Neural progenitor cell (in vitro differentiated cells): ENCODE measurements at regions not wholly inside any gene's neighbourhood (a gene's known extent, or its start where the extent isn't known, plus 50 kb on each side); places are given as distances from the start of the nearest gene placed in this dataset.

Source experiments
- DNase-seq: peaks from one replicate; pipeline ENCODE4 v3.0.0-alpha.2; 2016; ENCODE audit warnings: low spot score
- H2AFZ ChIP-seq: fragments of 200-600 bp; sonication (generic); replicated peaks from 2 replicates; pipeline ENCODE4 v1.6.1; 2016; ENCODE audit warnings: antibody characterized with exemption
- H3F3A ChIP-seq: fragments of 200-600 bp; sonication (generic); 2 replicates; pipeline ENCODE4 v1.6.1; 2016; ENCODE audit warnings: antibody characterized with exemption, low read depth
- H3K27ac ChIP-seq: fragments of 200-600 bp; sonication (generic); 2 replicates; pipeline ENCODE4 v1.5.1; 2016; ENCODE audit warnings: mild to moderate bottlenecking
- H3K27me3 ChIP-seq: fragments of 200-600 bp; sonication (generic); 2 replicates; pipeline ENCODE4 v1.6.1; 2016; ENCODE audit warnings: mild to moderate bottlenecking, moderate library complexity
- H3K36me3 ChIP-seq: fragments of 200-600 bp; sonication (generic); 2 replicates; pipeline ENCODE4 v1.5.1; 2016
- H3K4me1 ChIP-seq: fragments of 200-600 bp; sonication (generic); 2 replicates; pipeline ENCODE4 v1.6.1; 2016; ENCODE audit warnings: mixed run types
- H3K4me2 ChIP-seq: fragments of 200-600 bp; sonication (generic); 2 replicates; pipeline ENCODE4 v1.6.1; 2016
- H3K4me3 ChIP-seq: fragments of 200-600 bp; sonication (generic); 2 replicates; pipeline ENCODE4 v1.5.1; 2016
- H3K79me2 ChIP-seq: fragments of 200-600 bp; sonication (generic); 2 replicates; pipeline ENCODE4 v1.6.1; 2016; ENCODE audit warnings: low read depth
- H3K9ac ChIP-seq: fragments of 200-600 bp; sonication (generic); 2 replicates; pipeline ENCODE4 v1.6.1; 2016
- H3K9me3 ChIP-seq: fragments of 200-600 bp; sonication (generic); 2 replicates; pipeline ENCODE4 v1.5.1; 2016; ENCODE audit warnings: low read depth
- H4K20me1 ChIP-seq: fragments of 200-600 bp; sonication (generic); 2 replicates; pipeline ENCODE4 v1.6.1; 2016; ENCODE audit warnings: low read depth
- H3K27ac Mint-ChIP-seq: 3 replicates; pipeline ENCODE4 v1.8.0; 2021; ENCODE audit warnings: mixed read lengths
- H3K27me3 Mint-ChIP-seq: 2 replicates; pipeline ENCODE4 v1.8.0; 2022; ENCODE audit warnings: low read depth, mild to moderate bottlenecking, inconsistent platforms, moderate library complexity, mixed read lengths; ENCODE audit not compliant: insufficient read depth
- H3K36me3 Mint-ChIP-seq: 3 replicates; pipeline ENCODE4 v1.8.0; 2021; ENCODE audit warnings: mixed read lengths
- H3K4me1 Mint-ChIP-seq: 3 replicates; pipeline ENCODE4 v1.8.0; 2021; ENCODE audit warnings: mixed read lengths
- H3K4me3 Mint-ChIP-seq: 3 replicates; pipeline ENCODE4 v1.8.0; 2021; ENCODE audit warnings: mild to moderate bottlenecking, moderate library complexity, mixed read lengths
- H3K9me3 Mint-ChIP-seq: 3 replicates; pipeline ENCODE4 v1.8.0; 2020; ENCODE audit warnings: mixed read lengths
- CTCF ChIP-seq: fragments of 200-600 bp; sonication (generic); IDR thresholded peaks from 2 replicates; pipeline ENCODE4 v1.5.1; 2017; ENCODE audit warnings: antibody characterized with exemption, mild to moderate bottlenecking
- EZH2 ChIP-seq: fragments of 200-600 bp; sonication (generic); IDR thresholded peaks from 2 replicates; pipeline ENCODE4 v1.6.1; 2017; ENCODE audit warnings: antibody characterized with exemption, mild to moderate bottlenecking, moderate library complexity
- EZH2phosphoT487 ChIP-seq: fragments of 200-600 bp; sonication (generic); IDR thresholded peaks from 2 replicates; pipeline ENCODE4 v1.6.1; 2017; ENCODE audit warnings: antibody characterized with exemption

GRCh38 chr14:106390401-106390800, 864.0 kb downstream of the TMEM121 start:
- no peaks in the 10 kb centered on the region for H3K27me3 ChIP-seq
- Mint-ChIP-seq H3K9me3 (peaks cover 55% of the 10 kb centered on the region), H3K4me3 (no peak overlapping the region), H3K27me3 (peaks cover 8% of the 10 kb centered on the region), H3K27ac (no peak overlapping the region), H3K4me1 (no peaks in the 10 kb centered on the region), H3K36me3 (peaks cover 2% of the 10 kb centered on the region)
- no peaks in the 10 kb centered on the region for H4K20me1 ChIP-seq
- H3K4me2 ChIP-seq = no peak overlapping the region
- H3K27ac ChIP-seq = no peak overlapping the region
- no peak overlapping the region for H3K4me3 ChIP-seq
- no peak overlapping the region for H2AFZ ChIP-seq
- no peaks in the 10 kb centered on the region for H3K36me3 ChIP-seq
- no peaks in the 10 kb centered on the region for H3K4me1 ChIP-seq
- H3F3A ChIP-seq = no peaks in the 10 kb centered on the region
- no peak for TF ChIP-seq CTCF
- TF ChIP-seq EZH2phosphoT487 = no peak
- no peak for TF ChIP-seq EZH2
- H3K9ac ChIP-seq = no peak overlapping the region
- DNase-seq = no peak
- no peaks in the 10 kb centered on the region for H3K79me2 ChIP-seq
- H3K9me3 ChIP-seq = peaks cover 46% of the 10 kb centered on the region

GRCh38 chr14:106390947-106391346, 864.6 kb downstream of the TMEM121 start:
- peaks cover 59% of the 10 kb centered on the region for H3K9me3 Mint-ChIP-seq
- no peaks in the 10 kb centered on the region for H3K79me2 ChIP-seq

GRCh38 chr14:106393742-106394141, 867.4 kb downstream of the TMEM121 start:
- no peak overlapping the region for H3K27ac Mint-ChIP-seq

More at GRCh38 chr14:106390947-106391346, 864.6 kb downstream of the TMEM121 start:
- H3K4me3 ChIP-seq = no peak overlapping the region
- peaks cover 49% of the 10 kb centered on the region for H3K9me3 ChIP-seq
- H3F3A ChIP-seq = no peaks in the 10 kb centered on the region
- peaks cover 2% of the 10 kb centered on the region for H3K36me3 Mint-ChIP-seq
- H3K4me1 ChIP-seq = no peaks in the 10 kb centered on the region
- TF ChIP-seq CTCF (no peak), EZH2phosphoT487 (no peak), EZH2 (no peak)
- no peak overlapping the region for H2AFZ ChIP-seq
- H3K4me1 Mint-ChIP-seq = no peaks in the 10 kb centered on the region
- no peak overlapping the region for H3K4me3 Mint-ChIP-seq
- no peak overlapping the region for H3K27ac Mint-ChIP-seq
- no peak overlapping the region for H3K4me2 ChIP-seq
- H3K27me3 ChIP-seq = no peaks in the 10 kb centered on the region
- no peak for DNase-seq
- no peaks in the 10 kb centered on the region for H4K20me1 ChIP-seq
- H3K27me3 Mint-ChIP-seq = peaks cover 8% of the 10 kb centered on the region
- H3K36me3 ChIP-seq = no peaks in the 10 kb centered on the region
- H3K27ac ChIP-seq = no peak overlapping the region
- no peak overlapping the region for H3K9ac ChIP-seq

More at GRCh38 chr14:106393742-106394141, 867.4 kb downstream of the TMEM121 start:
- H3K4me1 ChIP-seq = no peaks in the 10 kb centered on the region
- no peaks in the 10 kb centered on the region for H3K79me2 ChIP-seq
- no peak overlapping the region for H3K9ac ChIP-seq
- H3K9me3 ChIP-seq = peaks cover 42% of the 10 kb centered on the region
- H3K27me3 ChIP-seq = no peaks in the 10 kb centered on the region
- no peaks in the 10 kb centered on the region for H3K4me1 Mint-ChIP-seq
- H3K36me3 Mint-ChIP-seq = peaks cover 2% of the 10 kb centered on the region
- H3F3A ChIP-seq = no peaks in the 10 kb centered on the region
- no peak for DNase-seq
- no peak overlapping the region for H3K27ac ChIP-seq
- no peak overlapping the region for H3K4me3 ChIP-seq
- peaks cover 13% of the 10 kb centered on the region for H3K27me3 Mint-ChIP-seq
- no peak overlapping the region for H2AFZ ChIP-seq
- H4K20me1 ChIP-seq = no peaks in the 10 kb centered on the region
- peaks cover 63% of the 10 kb centered on the region for H3K9me3 Mint-ChIP-seq
- no peak for TF ChIP-seq CTCF
- no peak for TF ChIP-seq EZH2phosphoT487
- no peak for TF ChIP-seq EZH2
- no peak overlapping the region for H3K4me3 Mint-ChIP-seq
- H3K36me3 ChIP-seq = no peaks in the 10 kb centered on the region
- H3K4me2 ChIP-seq = no peak overlapping the region
